ENCODE measurements at regions not wholly inside any gene's neighbourhood (a gene's known extent, or its start where the extent isn't known, plus 50 kb on each side); places are given as distances from the start of the nearest gene placed in this dataset.

GRCh38 chr9:107594908-107595530, 105.5 kb upstream of the KLF4 start:
- Histone ChIP-seq H3K27ac (ENCODE audit: low read length) (no peak overlapping the region), H3K79me2 (ENCODE audit: low read length) (no peaks in the 10 kb centered on the region), H3K9ac (ENCODE audit: low read length) (no peak overlapping the region), H3K4me1 (ENCODE audit: insufficient read depth, low read length) (no peaks in the 10 kb centered on the region), H3K4me3 (ENCODE audit: low read length) (no peak overlapping the region), H3K9me3 (ENCODE audit: low read length) (no peaks in the 10 kb centered on the region), H3K36me3 (ENCODE audit: low read depth, low read length) (no peaks in the 10 kb centered on the region), H3K27me3 (ENCODE audit: low read length) (no peaks in the 10 kb centered on the region), H3K4me2 (ENCODE audit: low read length) (no peak overlapping the region), H2AFZ (ENCODE audit: low read length) (no peak overlapping the region), H4K20me1 (ENCODE audit: low read length) (no peaks in the 10 kb centered on the region), H3K9me2 (replicated peaks; ENCODE audit: low read length) (no peaks in the 10 kb centered on the region), H3F3A (ENCODE audit: low read length, unreplicated experiment) (no peaks in the 10 kb centered on the region)
- ChIA-PET POLR2A (ENCODE audit: unreplicated experiment) (no interaction called here), CTCF (no interaction called here)
- no TSS peak for BruUV-seq (replicated peaks)
- intact Hi-C loops (cut with micrococcal nuclease): no loop called here
- no peak for TF ChIP-seq EZH2phosphoT487 (IDR thresholded peaks at IDR 0.05; ENCODE audit: borderline replicate concordance, low read length)
- no peak for TF ChIP-seq EZH2 (IDR thresholded peaks at IDR 0.05; ENCODE audit: low read length, unreplicated experiment)
- no peak for TF ChIP-seq CTCF (conservative IDR thresholded peaks at IDR 0.05; ENCODE audit: low read depth, low read length)
- ATAC-seq (no peak), DNase-seq (no peak)

GRCh38 chr9:107593224-107593870, 103.8 kb upstream of the KLF4 start:
- Histone ChIP-seq H3K4me2 (ENCODE audit: low read length) (no peak overlapping the region), H3K27me3 (ENCODE audit: low read length) (no peaks in the 10 kb centered on the region), H3K36me3 (ENCODE audit: low read depth, low read length) (no peaks in the 10 kb centered on the region), H3K9me2 (replicated peaks; ENCODE audit: low read length) (no peaks in the 10 kb centered on the region), H4K20me1 (ENCODE audit: low read length) (no peaks in the 10 kb centered on the region), H3K4me3 (ENCODE audit: low read length) (no peak overlapping the region), H3K9me3 (ENCODE audit: low read length) (no peaks in the 10 kb centered on the region), H3K27ac (ENCODE audit: low read length) (no peak overlapping the region), H3K9ac (ENCODE audit: low read length) (no peak overlapping the region), H2AFZ (ENCODE audit: low read length) (no peak overlapping the region), H3K4me1 (ENCODE audit: insufficient read depth, low read length) (no peaks in the 10 kb centered on the region), H3F3A (ENCODE audit: low read length, unreplicated experiment) (no peaks in the 10 kb centered on the region), H3K79me2 (ENCODE audit: low read length) (no peaks in the 10 kb centered on the region)
- POLR2A ChIA-PET (ENCODE audit: unreplicated experiment): no interaction called here
- ATAC-seq: no peak
- intact Hi-C loops (cut with micrococcal nuclease): no loop called here
- DNase-seq: no peak
- no TSS peak for BruUV-seq (replicated peaks)
- TF ChIP-seq EZH2 (IDR thresholded peaks at IDR 0.05; ENCODE audit: low read length, unreplicated experiment) (no peak), EZH2phosphoT487 (IDR thresholded peaks at IDR 0.05; ENCODE audit: borderline replicate concordance, low read length) (no peak), CTCF (conservative IDR thresholded peaks at IDR 0.05; ENCODE audit: low read depth, low read length) (no peak)
- CTCF ChIA-PET: no interaction called here

- no peaks in the 10 kb centered on the region for H3K27me3 ChIP-seq (ENCODE audit: low read length)
- intact Hi-C loops (cut with micrococcal nuclease): no loop called here
- H3K27ac ChIP-seq (ENCODE audit: low read length): no peak overlapping the region
- H3F3A ChIP-seq (ENCODE audit: low read length, unreplicated experiment): no peaks in the 10 kb centered on the region
- H3K9ac ChIP-seq (ENCODE audit: low read length): no peak overlapping the region
- ChIA-PET CTCF (no interaction called here), POLR2A (ENCODE audit: unreplicated experiment) (no interaction called here)
- no peak overlapping the region for H3K4me3 ChIP-seq (ENCODE audit: low read length)
- DNase-seq (no peak), ATAC-seq (no peak)
- H3K4me1 ChIP-seq (ENCODE audit: insufficient read depth, low read length): no peaks in the 10 kb centered on the region
- no peaks in the 10 kb centered on the region for H3K9me3 ChIP-seq (ENCODE audit: low read length)
- H3K79me2 ChIP-seq (ENCODE audit: low read length): no peaks in the 10 kb centered on the region
- H3K9me2 ChIP-seq (replicated peaks; ENCODE audit: low read length): no peaks in the 10 kb centered on the region
- no peak overlapping the region for H3K4me2 ChIP-seq (ENCODE audit: low read length)
- H2AFZ ChIP-seq (ENCODE audit: low read length): no peak overlapping the region
- BruUV-seq (replicated peaks): no TSS peak
- TF ChIP-seq EZH2phosphoT487 (IDR thresholded peaks at IDR 0.05; ENCODE audit: borderline replicate concordance, low read length): no peak
- no peaks in the 10 kb centered on the region for H3K36me3 ChIP-seq (ENCODE audit: low read depth, low read length)
- no peaks in the 10 kb centered on the region for H4K20me1 ChIP-seq (ENCODE audit: low read length)
Measured at GRCh38 chr9:107592424-107592823, 102.9 kb upstream of the KLF4 start.
